GM18868 (cell line): ENCODE measurements at regions not wholly inside any gene's neighbourhood (a gene's known extent, or its start where the extent isn't known, plus 50 kb on each side); places are given as distances from the start of the nearest gene placed in this dataset.
"Not testable (repeated sequence)": the region's sequence is repeated elsewhere in the genome, so short reads cannot be mapped to it uniquely, and the experiment has no call there.

Experiments used
- ATAC-seq: cut with Tn5 transposase; IDR thresholded peaks from one replicate; pipeline ENCODE4 v1.9.1; 2021; ENCODE audit warnings: mild to moderate bottlenecking, moderate library complexity; ENCODE audit not compliant: unreplicated experiment

DNA sequence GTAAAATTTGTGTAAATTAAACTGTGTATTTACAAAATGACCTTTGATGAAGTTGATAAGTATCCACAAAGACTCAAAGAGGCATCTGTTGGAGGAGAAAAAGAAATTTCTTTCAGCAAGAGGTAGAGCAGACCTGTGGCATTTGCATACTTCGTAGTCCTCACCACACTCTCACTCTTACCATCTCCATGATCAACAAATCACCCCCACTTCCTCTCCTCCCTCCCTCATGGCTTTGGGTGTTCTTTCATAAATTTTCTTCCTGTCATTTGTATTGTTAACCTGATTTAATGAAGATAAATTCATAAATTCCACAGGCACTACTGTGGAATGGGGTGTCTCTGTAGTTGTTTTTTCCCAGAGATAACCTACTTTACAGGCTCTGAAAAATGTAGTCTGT lies 366.5 kb downstream of the ZNF674 start:
- no peak for ATAC-seq

DNA sequence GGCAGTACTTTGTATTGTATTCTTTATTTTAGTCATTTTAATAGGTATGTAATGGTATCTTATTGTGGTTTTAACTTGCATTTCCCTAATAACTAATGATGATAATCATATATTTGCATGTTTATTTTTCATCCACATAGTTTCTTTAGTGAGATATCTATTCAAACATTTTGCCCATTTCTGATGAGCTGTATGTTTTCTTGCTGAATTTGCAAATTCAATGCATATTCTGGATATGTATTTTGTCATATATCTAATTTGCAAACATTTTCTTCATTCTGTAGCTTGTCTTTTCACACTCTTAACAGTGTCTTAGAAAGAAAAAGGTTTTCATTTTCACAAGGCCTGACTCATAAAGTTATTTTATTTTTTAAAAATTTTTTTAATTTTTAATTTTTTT lies 372.1 kb downstream of the ZNF674 start:
- ATAC-seq: no peak

DNA sequence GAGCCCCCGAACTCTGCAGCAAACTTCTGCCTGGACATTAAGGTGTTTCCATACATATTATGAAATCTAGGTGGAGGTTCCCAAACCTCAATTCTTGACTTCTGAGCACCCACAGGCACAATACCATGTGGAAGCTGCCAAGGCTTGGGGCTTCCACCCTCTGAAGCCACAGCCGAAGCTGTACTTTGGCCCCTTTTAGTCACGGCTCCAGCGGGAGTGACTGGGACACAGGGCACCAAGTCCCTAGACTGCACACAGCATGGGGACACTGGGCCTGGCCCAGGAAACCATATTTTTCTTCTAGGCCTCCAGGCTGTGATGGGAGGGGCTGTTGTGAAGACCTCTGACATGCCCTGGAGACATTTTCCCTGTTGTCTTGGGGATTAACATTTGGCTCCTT lies 373.8 kb downstream of the ZNF674 start:
- ATAC-seq: not testable (repeated sequence)

DNA sequence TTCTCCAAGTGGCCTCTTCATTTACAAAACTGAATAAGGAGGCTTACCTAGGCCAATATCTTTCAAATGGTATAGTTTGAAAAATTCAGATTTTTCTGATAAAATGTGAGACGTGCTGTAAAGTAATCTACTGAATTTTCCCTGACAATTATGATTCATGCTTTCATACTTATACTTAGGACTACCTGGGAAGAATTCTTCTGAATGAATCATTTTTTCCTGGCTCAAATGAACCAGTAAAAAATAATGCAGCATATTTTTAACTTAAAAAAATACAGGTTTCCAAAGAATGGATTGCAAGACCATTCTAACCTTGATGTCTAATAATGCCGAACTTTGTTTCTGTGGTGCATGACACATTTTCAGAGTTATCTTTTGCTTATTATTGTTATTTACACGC lies 375.4 kb downstream of the ZNF674 start:
- ATAC-seq: no peak

DNA sequence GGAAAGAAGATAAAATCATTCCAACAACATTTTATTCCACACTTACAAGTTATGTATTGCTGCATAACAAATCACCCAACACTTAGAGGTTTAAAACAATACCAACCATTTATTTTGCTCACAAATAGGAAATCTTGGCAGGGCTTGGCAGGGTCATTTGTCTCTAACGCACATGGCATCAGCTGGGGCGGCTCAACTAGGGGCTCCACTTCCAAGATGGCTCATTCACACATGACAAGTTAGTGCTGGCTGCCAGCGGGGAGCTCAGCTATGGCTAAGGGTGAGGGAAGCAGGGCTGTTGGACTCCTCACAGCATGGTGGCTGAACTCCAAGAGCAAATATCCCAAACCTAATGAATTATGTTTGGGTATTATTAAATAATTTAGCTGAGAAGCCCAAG lies 377.0 kb downstream of the ZNF674 start:
- no peak for ATAC-seq

DNA sequence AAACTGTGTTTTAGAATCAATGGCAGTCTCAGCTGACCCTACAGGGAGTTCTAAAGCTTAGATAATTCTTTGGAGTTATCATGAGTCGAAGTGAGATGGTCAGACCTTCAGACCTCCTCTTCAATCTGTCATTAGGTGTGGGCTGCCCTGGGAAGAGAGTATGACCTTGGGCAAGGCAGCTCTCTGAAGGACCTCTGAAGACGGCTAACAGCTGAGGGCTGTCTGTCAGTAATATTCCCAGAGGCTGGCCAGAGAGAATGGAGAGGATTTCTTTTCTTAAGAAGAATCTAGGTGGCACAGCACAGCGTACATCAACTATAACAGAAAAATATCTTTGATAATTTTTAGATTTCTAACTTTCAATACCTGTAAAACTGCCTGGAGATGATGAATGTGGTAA lies 379.4 kb downstream of the ZNF674 start:
- ATAC-seq: no peak

DNA sequence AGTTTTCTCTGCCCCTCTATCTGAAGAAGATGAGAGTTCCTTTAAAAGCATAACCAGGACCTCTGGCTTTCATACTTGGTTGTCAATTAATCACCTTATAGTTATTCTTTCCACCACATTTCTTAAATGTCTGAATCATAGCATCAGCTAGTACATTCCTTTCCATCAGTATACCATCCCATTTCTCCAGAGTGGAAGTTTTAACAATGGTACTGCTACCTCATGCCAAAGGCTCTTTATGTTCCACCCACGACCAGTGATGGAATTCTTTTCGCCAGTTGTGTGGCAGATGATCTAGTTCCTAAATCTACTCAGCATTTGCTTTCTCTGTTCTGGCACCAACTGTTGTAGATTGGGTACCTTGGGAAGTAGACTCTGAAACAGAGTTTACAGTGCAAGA lies 379.8 kb downstream of the ZNF674 start:
- no peak for ATAC-seq

DNA sequence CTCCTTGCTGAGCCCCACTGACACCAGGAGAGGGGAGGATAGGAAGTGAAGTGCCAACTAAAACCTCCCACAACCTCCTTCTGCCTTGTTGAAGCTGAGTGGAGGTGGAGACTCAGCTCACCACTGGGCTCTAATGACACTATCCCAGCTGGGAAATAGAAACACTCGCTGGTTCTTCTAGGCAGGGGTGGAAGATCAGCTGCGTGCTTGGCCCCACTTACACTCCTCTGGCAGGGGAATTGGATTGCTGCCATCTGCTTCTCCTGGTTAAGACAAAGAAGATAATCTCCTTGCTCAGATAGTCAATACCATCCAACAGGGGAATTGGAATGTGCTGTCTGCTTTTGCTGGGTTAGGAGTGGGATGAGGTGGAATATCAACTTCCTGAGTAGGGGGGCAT lies 392.5 kb downstream of the ZNF674 start:
- ATAC-seq: no peak

DNA sequence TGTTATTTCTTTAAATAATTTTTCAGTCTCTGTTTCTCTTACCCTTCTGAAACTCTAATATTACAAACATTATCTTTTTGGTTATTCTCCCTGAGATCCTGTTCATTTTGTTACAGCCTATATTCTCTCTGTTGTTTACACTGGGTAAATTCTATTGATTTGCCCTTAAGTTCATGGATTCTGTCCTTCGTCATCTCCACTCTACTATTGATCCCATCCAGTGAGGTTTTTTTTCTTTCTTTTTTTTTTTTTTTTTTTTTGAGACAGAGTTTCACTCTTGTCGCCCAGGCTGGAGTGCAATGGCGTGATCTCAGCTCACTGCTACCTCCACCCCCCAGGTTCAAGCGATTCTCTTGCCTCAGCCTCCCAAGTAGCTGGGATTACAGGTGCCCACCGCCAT lies 393.9 kb downstream of the ZNF674 start:
- not testable (repeated sequence) for ATAC-seq

DNA sequence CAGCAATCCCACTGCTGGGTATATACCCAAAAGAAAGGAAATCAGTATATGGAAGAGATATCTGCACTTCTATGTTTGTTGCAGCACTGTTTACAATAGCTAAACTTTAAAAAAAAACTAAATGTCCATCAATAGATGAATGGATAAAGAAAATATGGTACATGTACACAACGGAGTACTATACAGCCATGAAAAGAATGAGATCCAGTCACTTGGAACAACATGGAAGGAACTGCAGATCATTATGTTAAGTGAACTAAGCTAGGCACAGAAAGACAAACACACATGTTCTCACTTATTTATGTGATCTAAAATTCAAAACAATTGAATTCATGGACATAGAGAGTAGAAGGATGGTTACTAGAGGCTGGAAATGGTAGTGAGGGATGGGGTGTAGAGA lies 400.7 kb downstream of the ZNF674 start:
- no peak for ATAC-seq

DNA sequence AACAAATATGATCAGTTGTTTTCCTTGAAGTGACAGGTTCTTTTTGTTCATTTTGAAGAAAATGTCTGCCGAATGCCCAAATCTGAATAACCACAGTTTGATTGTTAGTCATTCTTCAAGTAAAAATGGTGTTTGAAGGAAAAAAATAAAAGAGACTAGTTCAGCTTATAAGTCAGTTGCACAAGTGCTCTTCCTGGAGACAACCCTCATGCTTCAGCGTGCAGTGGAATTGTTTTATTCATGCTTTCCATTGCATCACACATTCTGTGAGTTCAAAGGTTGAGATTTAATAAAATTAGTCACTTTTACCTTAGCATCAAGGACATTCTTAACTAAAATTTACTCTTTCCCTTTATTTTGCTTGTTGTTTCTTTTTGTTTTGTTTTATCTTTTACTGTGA lies 404.9 kb downstream of the ZNF674 start:
- no peak for ATAC-seq

DNA sequence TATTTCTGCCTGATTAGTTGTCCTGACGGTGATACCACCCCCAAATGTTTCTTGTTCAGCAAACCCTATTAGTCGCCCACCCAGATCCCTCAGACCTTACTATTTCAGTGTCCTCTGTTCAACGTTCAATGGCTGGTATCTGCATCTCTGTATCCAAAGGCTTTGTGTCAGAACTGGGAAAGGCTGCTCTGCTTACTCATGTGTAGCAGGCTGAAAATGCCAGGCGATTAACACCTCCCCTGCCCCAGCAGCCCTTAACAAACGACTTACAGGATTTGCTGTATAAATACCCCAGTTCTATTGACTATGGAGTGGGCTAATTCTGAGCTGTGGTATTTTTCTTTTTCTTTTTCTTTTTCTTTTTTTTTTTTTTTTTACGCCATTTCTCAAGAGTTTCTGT lies 415.0 kb downstream of the ZNF674 start:
- no peak for ATAC-seq

DNA sequence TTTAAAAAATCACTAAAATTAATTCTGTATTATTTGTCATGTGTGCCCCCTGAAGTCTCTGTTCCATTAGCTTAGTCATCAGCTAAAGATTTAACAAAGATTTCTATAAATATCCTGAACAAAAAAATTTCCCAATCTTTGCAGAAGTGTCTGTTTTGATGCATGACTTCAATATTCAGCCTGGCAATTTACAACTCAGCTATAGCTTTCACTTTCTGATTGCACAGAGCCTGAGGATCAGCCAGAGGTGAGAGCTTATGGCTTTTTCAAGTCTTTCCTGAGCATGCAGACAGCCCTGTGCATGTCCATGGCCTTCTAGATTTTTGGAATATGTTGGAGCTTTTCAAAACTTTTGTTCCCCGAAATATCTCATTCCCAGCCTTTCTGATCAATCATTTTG lies 420.1 kb downstream of the ZNF674 start:
- no peak for ATAC-seq

DNA sequence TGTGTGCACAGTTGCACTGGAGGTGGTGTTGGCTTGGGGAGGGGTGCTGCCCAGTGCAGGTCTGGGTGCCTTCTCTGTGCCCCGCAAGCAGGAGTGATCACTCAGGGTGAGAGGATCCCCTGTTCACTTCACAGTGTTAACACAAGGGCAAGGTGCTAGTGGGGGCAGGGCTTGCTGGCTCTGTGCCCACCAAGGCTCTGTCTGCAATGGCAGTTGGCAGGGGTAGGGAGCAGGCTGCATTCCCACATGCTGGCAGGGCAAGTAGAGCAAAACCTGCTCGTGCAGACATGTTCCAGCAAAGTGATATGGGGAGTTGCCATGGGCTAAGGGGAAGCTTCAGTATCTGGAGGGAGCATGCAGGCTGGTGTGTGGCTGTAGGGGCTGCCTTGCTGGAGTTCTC lies 428.0 kb downstream of the ZNF674 start:
- no peak for ATAC-seq

DNA sequence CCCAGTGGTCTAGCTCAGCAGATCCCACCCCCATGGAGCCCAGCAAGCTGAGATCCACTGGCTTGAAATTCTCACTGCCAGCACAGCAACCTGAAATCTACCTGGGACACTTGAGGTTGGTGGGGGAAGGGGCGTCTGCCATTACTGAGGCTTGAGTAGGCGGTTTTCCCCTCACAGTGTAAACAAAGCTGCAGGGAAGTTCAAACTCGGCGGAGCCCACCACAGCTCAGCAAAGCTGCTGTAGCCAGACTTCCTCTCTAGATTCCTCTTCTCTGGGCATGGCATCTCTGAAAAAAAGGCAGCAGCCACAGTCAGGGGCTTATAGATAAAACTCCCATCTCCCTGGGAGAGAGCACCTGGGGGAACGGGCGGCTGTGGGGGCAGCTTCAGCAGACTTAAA lies 457.9 kb downstream of the ZNF674 start:
- not testable (repeated sequence) for ATAC-seq

DNA sequence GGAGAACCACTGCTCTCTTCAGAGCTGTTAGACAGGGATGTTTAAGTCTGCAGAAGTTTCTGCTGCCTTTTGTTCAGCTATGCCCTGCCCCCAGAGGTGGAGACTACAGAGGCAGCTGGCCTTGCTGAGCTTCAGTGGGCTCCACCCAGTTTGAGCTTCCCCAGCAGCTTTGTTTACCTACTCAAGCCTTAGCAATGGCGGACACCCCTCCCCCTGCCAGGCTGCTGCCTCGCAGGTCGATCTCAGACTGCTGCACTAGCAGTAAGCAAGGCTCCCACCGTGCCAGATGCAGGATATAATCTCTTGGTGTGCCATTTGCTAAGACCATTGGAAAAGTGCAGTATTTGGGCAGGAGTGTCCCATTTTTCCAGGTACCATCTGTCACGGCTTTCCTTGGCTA lies 465.1 kb downstream of the ZNF674 start:
- ATAC-seq: not testable (repeated sequence)

DNA sequence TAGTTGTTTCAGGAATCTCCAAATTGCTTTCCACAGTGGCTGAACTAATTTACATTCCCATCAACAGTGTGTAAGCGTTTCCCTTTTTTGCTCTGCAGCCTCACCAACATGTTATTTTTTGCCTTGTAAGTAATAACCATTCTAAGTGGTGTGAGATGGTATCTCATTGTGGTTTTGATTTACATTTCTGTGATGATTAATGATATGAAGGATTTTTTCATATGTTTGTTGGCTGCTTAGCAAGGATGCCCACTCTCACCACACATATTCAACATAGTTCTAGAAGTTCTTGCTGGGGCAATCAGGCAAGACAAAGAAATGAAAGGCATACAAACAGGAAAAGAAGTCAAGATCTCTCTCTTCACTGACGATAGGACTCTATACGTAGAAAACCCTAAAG lies 472.4 kb downstream of the ZNF674 start:
- no peak for ATAC-seq

DNA sequence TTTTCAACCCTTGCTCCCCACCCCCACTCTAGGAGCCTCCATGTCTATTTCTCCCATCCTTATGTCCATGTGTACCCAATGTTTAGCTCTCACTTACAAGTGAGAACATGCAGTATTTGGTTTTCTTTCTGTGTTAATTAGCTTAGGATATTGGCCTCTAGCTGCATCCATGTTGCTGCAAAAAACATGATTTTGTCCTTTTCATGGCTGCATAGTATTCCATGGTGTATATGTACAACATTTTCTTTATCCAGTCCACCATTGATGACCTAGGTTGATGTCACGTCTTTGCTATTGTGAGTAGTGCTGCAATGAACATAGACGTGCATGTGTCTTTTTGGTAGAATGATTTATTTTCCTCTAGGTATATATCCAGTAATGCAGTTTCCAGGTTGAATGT lies 472.8 kb downstream of the ZNF674 start:
- ATAC-seq: no peak

DNA sequence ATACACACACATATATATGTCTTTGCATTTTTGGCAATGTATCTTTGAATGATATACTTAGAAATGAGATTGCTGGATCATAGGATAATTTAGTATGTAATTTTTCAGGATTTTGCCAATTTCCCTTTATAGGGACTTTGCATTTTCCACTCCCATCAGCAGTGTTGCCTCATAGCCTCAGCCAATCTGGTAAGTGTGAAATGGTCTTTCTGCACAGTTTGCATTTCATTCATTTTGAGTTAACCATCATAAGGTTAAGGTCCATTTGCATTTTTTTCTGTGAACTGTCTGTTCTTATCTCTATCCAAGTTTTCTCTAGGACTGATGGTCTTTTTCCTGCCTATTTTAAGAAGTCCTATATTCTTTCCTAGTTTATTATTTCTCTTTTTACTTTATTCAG lies 474.8 kb downstream of the ZNF674 start:
- no peak for ATAC-seq

DNA sequence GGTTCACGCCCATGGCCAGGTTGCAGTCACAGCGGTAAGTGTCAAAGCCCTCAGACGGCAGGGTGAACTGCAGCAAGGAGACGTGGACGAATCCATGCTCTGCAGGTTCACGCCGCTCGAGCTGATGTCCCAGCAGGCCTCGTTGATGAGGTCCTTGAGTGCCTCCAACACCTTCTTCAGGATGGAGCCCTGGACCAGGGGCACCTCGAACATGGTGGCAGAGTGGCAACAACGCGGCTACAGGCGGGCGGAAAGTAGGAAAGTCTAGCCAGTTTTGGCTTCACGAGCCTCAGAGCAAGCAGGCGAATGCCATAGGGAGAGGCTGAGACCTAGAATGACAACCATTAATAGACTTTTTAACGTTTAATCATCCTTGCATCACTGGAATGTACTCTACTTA lies 485.9 kb downstream of the ZNF674 start:
- ATAC-seq: no peak

DNA sequence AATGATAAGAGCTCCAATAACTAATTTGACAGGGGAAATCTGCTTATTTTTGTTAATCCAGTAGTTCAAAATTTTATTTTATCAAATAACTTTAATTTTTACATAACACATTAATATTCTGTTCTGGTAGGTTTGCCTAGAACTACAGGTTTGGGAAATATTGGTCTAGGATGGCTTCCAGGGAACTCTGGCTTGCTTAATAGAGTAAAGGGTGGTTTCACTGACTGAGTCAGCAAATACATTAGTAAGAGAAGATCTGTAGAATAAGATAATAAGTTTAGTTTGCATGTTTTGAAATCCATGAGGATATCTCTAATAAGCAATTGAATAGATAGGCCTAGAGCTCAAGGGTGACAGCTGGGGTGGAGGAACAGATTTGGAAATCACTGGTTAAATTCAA lies 500.7 kb downstream of the ZNF674 start:
- ATAC-seq: no peak

DNA sequence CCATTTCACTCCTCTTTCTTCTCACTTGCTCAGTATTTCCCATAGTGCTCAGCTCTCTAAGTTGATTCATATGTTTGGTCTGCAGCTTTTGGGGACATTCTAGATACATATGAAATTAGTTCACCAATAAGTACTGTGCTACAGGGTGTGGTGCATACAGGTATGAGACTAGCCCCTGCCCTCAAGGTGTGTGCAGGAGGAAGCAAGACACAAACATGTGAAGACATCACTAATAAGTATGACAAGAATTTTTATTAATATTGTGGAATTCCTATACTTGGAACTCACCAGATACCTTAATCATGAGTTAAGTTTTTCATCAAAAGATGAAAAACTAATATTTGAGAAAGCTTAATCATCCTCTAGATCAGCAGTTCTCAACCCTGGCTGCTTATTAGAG lies 505.2 kb downstream of the ZNF674 start:
- no peak for ATAC-seq

DNA sequence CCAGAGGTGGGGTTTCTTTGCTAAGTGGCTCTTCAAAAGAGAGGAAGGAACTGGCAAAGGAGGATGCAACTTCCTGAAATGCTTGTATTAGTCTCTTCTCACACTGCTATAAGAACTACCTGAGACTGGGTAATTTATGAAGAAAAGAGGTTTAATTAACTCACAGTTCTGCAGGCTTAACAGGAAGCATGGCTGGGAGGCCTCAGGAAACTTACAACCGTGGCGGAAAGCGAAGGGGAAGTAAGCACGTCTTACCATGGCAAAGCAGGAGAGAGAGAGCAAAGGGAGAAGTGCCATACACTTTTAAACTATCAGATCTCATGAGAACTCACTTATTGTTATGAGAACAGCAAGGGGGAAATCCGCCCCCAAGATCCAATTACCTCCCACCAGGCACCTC lies 505.7 kb downstream of the ZNF674 start:
- ATAC-seq: no peak

DNA sequence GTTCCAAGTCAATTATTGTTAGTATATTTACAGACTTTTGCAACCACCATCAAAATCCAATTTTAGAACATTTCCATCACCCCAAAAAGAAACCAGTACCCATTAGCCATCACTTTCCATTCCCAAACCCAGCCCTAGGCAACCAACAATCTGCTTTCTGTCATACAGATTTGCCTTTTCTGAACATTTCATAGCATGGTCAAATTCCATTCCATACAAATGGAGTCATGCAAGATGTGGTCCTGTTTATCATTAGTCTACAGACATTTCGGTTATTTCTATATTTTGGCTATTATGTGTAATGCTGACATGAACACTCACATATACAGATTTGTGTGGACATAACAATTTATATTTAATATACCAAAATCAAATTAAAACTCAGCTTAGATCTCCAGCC lies 508.7 kb downstream of the ZNF674 start:
- no peak for ATAC-seq
